ENCODE measurements at regions not wholly inside any gene's neighbourhood (a gene's known extent, or its start where the extent isn't known, plus 50 kb on each side); places are given as distances from the start of the nearest gene placed in this dataset.

DNA sequence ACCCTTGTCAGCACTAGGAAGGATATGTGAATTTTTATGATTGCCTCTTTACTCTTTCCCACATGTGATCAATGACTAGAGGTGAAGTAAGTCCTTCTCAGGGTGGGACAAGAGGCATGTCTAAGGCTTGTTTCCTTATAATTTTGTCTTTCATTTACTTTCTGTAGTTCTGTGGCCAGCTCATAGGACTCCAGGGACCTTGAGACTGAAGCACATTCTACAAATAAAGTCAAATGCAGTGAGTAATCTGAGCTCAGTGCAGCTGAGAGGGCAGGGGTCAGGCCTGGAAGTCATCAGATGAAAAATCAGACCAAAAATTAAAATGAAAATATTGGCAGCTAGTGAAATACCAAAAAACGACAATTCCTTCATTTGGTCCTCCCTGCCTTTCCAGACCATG, 424.7 kb upstream of the THBS1 start:
- H3K27me3 ChIP-seq (ENCODE audit: insufficient read depth in 3 of 3, low read length in 2 of 3): no peaks in the 10 kb centered on the region
- peak in 1 of 4 donors; percentile 66 for ATAC-seq
- DNase-seq: peak in 1 of 2 donors; percentile 21
- H3K4me3 ChIP-seq: no peak overlapping the region
- no peaks in the 10 kb centered on the region for H3K36me3 ChIP-seq (ENCODE audit: insufficient read depth in 1 of 2, low read depth in 1 of 2)
- no peak overlapping the region for H3K27ac ChIP-seq
- TF ChIP-seq, protein P1, sequence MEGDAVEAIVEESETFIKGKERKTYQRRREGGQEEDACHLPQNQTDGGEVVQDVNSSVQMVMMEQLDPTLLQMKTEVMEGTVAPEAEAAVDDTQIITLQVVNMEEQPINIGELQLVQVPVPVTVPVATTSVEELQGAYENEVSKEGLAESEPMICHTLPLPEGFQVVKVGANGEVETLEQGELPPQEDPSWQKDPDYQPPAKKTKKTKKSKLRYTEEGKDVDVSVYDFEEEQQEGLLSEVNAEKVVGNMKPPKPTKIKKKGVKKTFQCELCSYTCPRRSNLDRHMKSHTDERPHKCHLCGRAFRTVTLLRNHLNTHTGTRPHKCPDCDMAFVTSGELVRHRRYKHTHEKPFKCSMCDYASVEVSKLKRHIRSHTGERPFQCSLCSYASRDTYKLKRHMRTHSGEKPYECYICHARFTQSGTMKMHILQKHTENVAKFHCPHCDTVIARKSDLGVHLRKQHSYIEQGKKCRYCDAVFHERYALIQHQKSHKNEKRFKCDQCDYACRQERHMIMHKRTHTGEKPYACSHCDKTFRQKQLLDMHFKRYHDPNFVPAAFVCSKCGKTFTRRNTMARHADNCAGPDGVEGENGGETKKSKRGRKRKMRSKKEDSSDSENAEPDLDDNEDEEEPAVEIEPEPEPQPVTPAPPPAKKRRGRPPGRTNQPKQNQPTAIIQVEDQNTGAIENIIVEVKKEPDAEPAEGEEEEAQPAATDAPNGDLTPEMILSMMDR (IDR thresholded peaks at IDR 0.05): no peak
- H3K9me3 ChIP-seq: no peaks in the 10 kb centered on the region
- 38 to 56% (median 48%) methylated on average over 1 of the region's 1 CpG for WGBS, 3 donors
- no peaks in the 10 kb centered on the region for H3K4me1 ChIP-seq
- intact Hi-C loops (cut with DNase I): no loop called here

DNA sequence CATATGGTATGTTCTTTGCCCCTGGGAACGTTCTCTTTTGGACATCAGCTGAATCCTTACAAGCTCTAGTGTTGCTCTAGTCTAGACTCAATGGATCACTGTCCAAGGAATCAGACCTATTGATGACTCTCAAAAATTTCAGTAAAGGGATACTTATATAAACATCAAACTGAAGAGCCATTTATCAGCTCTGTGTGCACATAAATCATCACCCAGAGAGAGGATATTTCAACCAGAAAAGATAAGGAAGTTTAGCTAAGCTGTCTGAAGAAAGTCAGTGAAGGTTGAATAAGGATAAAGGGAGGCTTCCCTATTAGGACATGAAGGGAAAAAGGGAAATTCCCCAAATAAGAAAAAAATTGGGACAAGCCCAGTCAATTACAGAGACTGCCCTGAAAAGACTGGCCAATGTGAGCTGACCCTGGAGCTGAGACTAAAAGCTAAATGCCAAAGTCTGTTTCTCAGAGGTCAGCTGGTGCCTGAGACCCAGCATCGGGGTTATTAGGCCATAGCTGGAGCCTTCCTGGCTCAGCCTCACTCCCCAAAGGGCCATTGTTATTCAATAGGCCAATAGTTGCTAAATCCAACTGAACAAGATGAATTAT, 424.1 kb upstream of the THBS1 start:
- no peak overlapping the region for H3K27ac ChIP-seq
- DNase-seq (peak; percentile 44 to 73), ATAC-seq (peak in 3 of 4 donors; percentile 66 to 81 (median 72))
- no peaks in the 10 kb centered on the region for H3K4me1 ChIP-seq
- no peak overlapping the region for H3K4me3 ChIP-seq
- no peaks in the 10 kb centered on the region for H3K9me3 ChIP-seq
- H3K27me3 ChIP-seq (ENCODE audit: insufficient read depth in 3 of 3, low read length in 2 of 3): no peaks in the 10 kb centered on the region
- 37 to 50% (median 42%) methylated on average over 2 of the region's 2 CpGs for WGBS, 3 donors
- no peaks in the 10 kb centered on the region for H3K36me3 ChIP-seq (ENCODE audit: insufficient read depth in 1 of 2, low read depth in 1 of 2)
- intact Hi-C loops (cut with DNase I): no loop called here
- TF ChIP-seq, protein P1 (IDR thresholded peaks at IDR 0.05): no peak

DNA sequence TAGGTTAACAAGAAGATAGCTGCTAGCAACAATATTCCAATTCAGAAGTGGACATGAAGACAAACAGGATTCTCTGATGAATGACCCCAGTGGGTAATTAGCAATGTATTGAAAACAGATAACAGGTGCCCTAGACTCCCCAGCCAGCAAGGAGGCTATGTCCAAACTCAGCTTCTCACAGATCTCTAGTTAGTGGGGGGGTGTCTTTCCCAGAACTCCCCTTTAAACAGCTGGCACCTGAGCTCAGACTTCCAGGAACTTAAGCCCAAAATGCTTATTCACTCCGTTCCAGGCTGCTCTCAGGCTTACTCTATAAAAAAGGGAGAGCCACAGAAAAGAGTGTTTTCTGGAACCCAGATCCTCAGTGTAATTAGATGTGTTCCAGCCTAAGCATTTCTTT, 423.0 kb upstream of the THBS1 start:
- ATAC-seq (no peak), DNase-seq (no peak)
- Histone ChIP-seq H3K36me3 (ENCODE audit: insufficient read depth in 1 of 2, low read depth in 1 of 2) (no peaks in the 10 kb centered on the region), H3K9me3 (no peaks in the 10 kb centered on the region), H3K4me1 (no peaks in the 10 kb centered on the region), H3K27ac (no peak overlapping the region), H3K4me3 (no peak overlapping the region), H3K27me3 (ENCODE audit: insufficient read depth in 3 of 3, low read length in 2 of 3) (no peaks in the 10 kb centered on the region)
- WGBS, 3 donors: 26 to 41% (median 30%) methylated on average over 1 of the region's 1 CpG
- TF ChIP-seq, protein P1 (IDR thresholded peaks at IDR 0.05): no peak
- intact Hi-C loops (cut with DNase I): no loop called here

DNA sequence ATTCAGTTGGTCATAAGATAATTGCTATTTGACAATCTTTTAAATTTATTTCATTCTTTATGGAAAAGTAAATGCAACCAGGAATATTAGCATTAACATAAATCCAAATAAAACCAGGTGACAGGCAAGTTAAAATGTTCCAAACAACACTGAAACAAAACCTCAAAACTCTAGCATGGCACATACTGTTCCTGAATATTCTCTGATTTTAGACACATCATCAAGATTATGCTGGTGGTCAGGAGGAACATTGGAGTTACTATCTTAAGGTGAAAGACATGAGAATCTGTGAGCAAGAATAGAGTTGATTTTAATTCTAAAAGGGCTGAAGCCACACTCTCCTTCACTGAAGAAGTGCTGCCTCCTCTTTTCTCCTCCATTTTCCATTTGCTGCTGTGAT, 421.0 kb upstream of the THBS1 start:
- H3K27me3 ChIP-seq (ENCODE audit: insufficient read depth in 3 of 3, low read length in 2 of 3): no peaks in the 10 kb centered on the region
- TF ChIP-seq, protein P1 (IDR thresholded peaks at IDR 0.05): no peak
- no peaks in the 10 kb centered on the region for H3K36me3 ChIP-seq (ENCODE audit: insufficient read depth in 1 of 2, low read depth in 1 of 2)
- H3K27ac ChIP-seq: no peak overlapping the region
- intact Hi-C loops (cut with DNase I): no loop called here
- DNase-seq (no peak), ATAC-seq (no peak)
- H3K4me1 ChIP-seq: no peaks in the 10 kb centered on the region
- no peaks in the 10 kb centered on the region for H3K9me3 ChIP-seq
- no peak overlapping the region for H3K4me3 ChIP-seq

DNA sequence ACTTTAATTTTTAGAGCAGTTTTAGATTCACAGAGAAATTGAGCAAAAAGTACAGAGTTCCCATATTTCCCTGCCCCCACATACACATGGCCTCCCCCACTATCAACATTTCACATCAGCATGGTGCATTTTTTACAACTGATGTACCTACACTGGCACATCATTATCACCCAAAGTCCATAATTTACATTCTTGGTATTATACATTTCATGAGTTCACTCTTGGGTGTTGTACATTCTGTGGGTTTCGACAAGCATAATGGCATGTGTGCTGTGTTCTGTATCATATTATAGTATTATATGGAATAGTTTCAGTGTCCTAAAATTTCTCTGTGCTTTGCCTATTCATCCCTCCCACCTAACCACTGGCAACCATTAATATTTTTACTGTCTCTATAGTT, 419.8 kb upstream of the THBS1 start:
- no peak overlapping the region for H3K4me3 ChIP-seq
- 93 to 97% (median 95%) methylated on average over 1 of the region's 1 CpG for WGBS, 3 donors
- intact Hi-C loops (cut with DNase I): no loop called here
- DNase-seq: no peak
- TF ChIP-seq, protein P1 (IDR thresholded peaks at IDR 0.05): no peak
- H3K36me3 ChIP-seq (ENCODE audit: insufficient read depth in 1 of 2, low read depth in 1 of 2): no peaks in the 10 kb centered on the region
- ATAC-seq: no peak
- no peaks in the 10 kb centered on the region for H3K4me1 ChIP-seq
- H3K27ac ChIP-seq: no peak overlapping the region
- H3K27me3 ChIP-seq (ENCODE audit: insufficient read depth in 3 of 3, low read length in 2 of 3): no peaks in the 10 kb centered on the region
- no peaks in the 10 kb centered on the region for H3K9me3 ChIP-seq
